GM23338 (cell line): ENCODE measurements at regions not wholly inside any gene's neighbourhood (a gene's known extent, or its start where the extent isn't known, plus 50 kb on each side); places are given as distances from the start of the nearest gene placed in this dataset.

Source experiments
- ATAC-seq: fragments of 200-7000 bp; cut with Tn5 transposase; 3 replicates; pipeline ENCODE4 v1.9.1; 2020
- DNase-seq: peaks from one replicate; pipeline ENCODE4 v3.0.0-alpha.2; 2015; ENCODE audit warnings: low spot score
- H2AFZ ChIP-seq: fragments of 200-600 bp; sonication (generic); 2 replicates; pipeline ENCODE4 v1.8.0; 2016; ENCODE audit warnings: antibody characterized with exemption, mild to moderate bottlenecking, moderate library complexity
- H3F3A ChIP-seq: fragments of 200-600 bp; sonication (generic); replicated peaks from 2 replicates; pipeline ENCODE4 v1.8.0; 2017; ENCODE audit warnings: antibody characterized with exemption, mixed run types, low read depth
- H3K27ac ChIP-seq: fragments of 200-600 bp; sonication (generic); 2 replicates; pipeline ENCODE4 v1.6.1; 2016; ENCODE audit warnings: low read depth
- H3K27me3 ChIP-seq: fragments of 200-600 bp; sonication (generic); 2 replicates; pipeline ENCODE4 v1.8.0; 2016; ENCODE audit warnings: mild to moderate bottlenecking, mixed run types, moderate library complexity; ENCODE audit not compliant: insufficient read depth
- H3K36me3 ChIP-seq: fragments of 200-600 bp; sonication (generic); 2 replicates; pipeline ENCODE4 v1.8.0; 2016; ENCODE audit warnings: mild to moderate bottlenecking; ENCODE audit not compliant: insufficient read depth
- H3K4me1 ChIP-seq: fragments of 200-600 bp; sonication (generic); 2 replicates; pipeline ENCODE4 v1.8.0; 2016; ENCODE audit warnings: mild to moderate bottlenecking, moderate library complexity; ENCODE audit not compliant: insufficient read depth
- H3K4me2 ChIP-seq: fragments of 200-600 bp; sonication (generic); 2 replicates; pipeline ENCODE4 v1.7.1; 2017; ENCODE audit warnings: mixed run types
- H3K4me3 ChIP-seq: fragments of 200-600 bp; sonication (generic); 2 replicates; pipeline ENCODE4 v1.6.1; 2016; ENCODE audit warnings: mixed run types
- H3K79me2 ChIP-seq: fragments of 200-600 bp; sonication (generic); replicated peaks from 2 replicates; pipeline ENCODE4 v1.8.0; 2017; ENCODE audit warnings: mild to moderate bottlenecking; ENCODE audit not compliant: insufficient read depth
- H3K9me2 ChIP-seq: fragments of 200-600 bp; sonication (generic); 2 replicates; pipeline ENCODE4 v1.8.0; 2017; ENCODE audit not compliant: insufficient read depth
- H4K20me1 ChIP-seq: fragments of 200-600 bp; sonication (generic); replicated peaks from 2 replicates; pipeline ENCODE4 v1.8.0; 2017; ENCODE audit warnings: mild to moderate bottlenecking; ENCODE audit not compliant: insufficient read depth
- H3K27ac Mint-ChIP-seq: 2 replicates; pipeline ENCODE4 v1.8.0; 2020; ENCODE audit warnings: inconsistent platforms, mild to moderate bottlenecking, moderate library complexity, mixed read lengths
- H3K27me3 Mint-ChIP-seq: 3 replicates; pipeline ENCODE4 v1.8.0; 2022; ENCODE audit warnings: low read depth, mild to moderate bottlenecking, moderate library complexity, mixed read lengths, inconsistent platforms; ENCODE audit not compliant: insufficient read depth, poor library complexity
- H3K36me3 Mint-ChIP-seq: 3 replicates; pipeline ENCODE4 v1.8.0; 2021; ENCODE audit warnings: low read depth, mild to moderate bottlenecking, inconsistent platforms, moderate library complexity, mixed read lengths
- H3K4me1 Mint-ChIP-seq: 3 replicates; pipeline ENCODE4 v1.8.0; 2020; ENCODE audit warnings: mild to moderate bottlenecking, inconsistent platforms, mixed read lengths
- H3K4me3 Mint-ChIP-seq: 3 replicates; pipeline ENCODE4 v1.8.0; 2021; ENCODE audit warnings: moderate library complexity, mild to moderate bottlenecking, inconsistent platforms, mixed read lengths
- H3K9me3 Mint-ChIP-seq: 3 replicates; pipeline ENCODE4 v1.8.0; 2020; ENCODE audit warnings: moderate library complexity, mild to moderate bottlenecking, inconsistent platforms, mixed read lengths
- CREB1 ChIP-seq: fragments of 250-450 bp; sonication (Bioruptor Pico); IDR thresholded peaks from 2 replicates; pipeline ENCODE4 v1.5.0; 2020; ENCODE audit warnings: low read depth, mild to moderate bottlenecking, moderate library complexity
- JUNB ChIP-seq: IDR thresholded peaks from one replicate; pipeline ENCODE4 v1.6.1; 2016; ENCODE audit warnings: antibody characterized with exemption; ENCODE audit not compliant: unreplicated experiment
- NANOG ChIP-seq: IDR thresholded peaks from 2 replicates; pipeline ENCODE4 v1.6.1; 2016; ENCODE audit warnings: antibody characterized with exemption, borderline replicate concordance
- POLR2AphosphoS5 ChIP-seq: IDR thresholded peaks from 2 replicates; pipeline ENCODE4 v1.6.1; 2016; ENCODE audit warnings: antibody characterized with exemption, low read depth
- STAT1 ChIP-seq: IDR thresholded peaks from one replicate; pipeline ENCODE4 v1.6.1; 2016; ENCODE audit warnings: antibody characterized with exemption; ENCODE audit not compliant: unreplicated experiment
- ZNF331 ChIP-seq: fragments of 250-450 bp; sonication (Bioruptor Pico); IDR thresholded peaks from 2 replicates; pipeline ENCODE4 v1.5.0; 2020; ENCODE audit warnings: low read depth, mild to moderate bottlenecking, moderate library complexity
- TF ChIP-seq, protein P1 (sequence below): fragments of 250-450 bp; sonication (Bioruptor Pico); IDR thresholded peaks from 2 replicates; pipeline ENCODE4 v1.5.0; 2020; ENCODE audit warnings: mild to moderate bottlenecking, moderate library complexity
- TF ChIP-seq, protein P2 (sequence below): IDR thresholded peaks from 2 replicates; pipeline ENCODE4 v1.6.1; 2016; ENCODE audit warnings: antibody characterized with exemption

GRCh38 chr1:94602316-94602715 is 60.8 kb upstream of the F3 start:
- H3K4me1 Mint-ChIP-seq: peaks cover 12% of the 10 kb centered on the region; the same call in 2 of the 3 replicates
- peak overlapping the region; percentile 58; the same call in 1 of the 2 replicates for H3K27ac Mint-ChIP-seq
- H3K36me3 ChIP-seq: no peaks in the 10 kb centered on the region
- no peaks in the 10 kb centered on the region for H3K9me3 Mint-ChIP-seq
- no peak overlapping the region for H3K4me2 ChIP-seq
- no peaks in the 10 kb centered on the region; the same call in 1 of the 2 replicates for H3K9me2 ChIP-seq
- TF ChIP-seq, protein P1, sequence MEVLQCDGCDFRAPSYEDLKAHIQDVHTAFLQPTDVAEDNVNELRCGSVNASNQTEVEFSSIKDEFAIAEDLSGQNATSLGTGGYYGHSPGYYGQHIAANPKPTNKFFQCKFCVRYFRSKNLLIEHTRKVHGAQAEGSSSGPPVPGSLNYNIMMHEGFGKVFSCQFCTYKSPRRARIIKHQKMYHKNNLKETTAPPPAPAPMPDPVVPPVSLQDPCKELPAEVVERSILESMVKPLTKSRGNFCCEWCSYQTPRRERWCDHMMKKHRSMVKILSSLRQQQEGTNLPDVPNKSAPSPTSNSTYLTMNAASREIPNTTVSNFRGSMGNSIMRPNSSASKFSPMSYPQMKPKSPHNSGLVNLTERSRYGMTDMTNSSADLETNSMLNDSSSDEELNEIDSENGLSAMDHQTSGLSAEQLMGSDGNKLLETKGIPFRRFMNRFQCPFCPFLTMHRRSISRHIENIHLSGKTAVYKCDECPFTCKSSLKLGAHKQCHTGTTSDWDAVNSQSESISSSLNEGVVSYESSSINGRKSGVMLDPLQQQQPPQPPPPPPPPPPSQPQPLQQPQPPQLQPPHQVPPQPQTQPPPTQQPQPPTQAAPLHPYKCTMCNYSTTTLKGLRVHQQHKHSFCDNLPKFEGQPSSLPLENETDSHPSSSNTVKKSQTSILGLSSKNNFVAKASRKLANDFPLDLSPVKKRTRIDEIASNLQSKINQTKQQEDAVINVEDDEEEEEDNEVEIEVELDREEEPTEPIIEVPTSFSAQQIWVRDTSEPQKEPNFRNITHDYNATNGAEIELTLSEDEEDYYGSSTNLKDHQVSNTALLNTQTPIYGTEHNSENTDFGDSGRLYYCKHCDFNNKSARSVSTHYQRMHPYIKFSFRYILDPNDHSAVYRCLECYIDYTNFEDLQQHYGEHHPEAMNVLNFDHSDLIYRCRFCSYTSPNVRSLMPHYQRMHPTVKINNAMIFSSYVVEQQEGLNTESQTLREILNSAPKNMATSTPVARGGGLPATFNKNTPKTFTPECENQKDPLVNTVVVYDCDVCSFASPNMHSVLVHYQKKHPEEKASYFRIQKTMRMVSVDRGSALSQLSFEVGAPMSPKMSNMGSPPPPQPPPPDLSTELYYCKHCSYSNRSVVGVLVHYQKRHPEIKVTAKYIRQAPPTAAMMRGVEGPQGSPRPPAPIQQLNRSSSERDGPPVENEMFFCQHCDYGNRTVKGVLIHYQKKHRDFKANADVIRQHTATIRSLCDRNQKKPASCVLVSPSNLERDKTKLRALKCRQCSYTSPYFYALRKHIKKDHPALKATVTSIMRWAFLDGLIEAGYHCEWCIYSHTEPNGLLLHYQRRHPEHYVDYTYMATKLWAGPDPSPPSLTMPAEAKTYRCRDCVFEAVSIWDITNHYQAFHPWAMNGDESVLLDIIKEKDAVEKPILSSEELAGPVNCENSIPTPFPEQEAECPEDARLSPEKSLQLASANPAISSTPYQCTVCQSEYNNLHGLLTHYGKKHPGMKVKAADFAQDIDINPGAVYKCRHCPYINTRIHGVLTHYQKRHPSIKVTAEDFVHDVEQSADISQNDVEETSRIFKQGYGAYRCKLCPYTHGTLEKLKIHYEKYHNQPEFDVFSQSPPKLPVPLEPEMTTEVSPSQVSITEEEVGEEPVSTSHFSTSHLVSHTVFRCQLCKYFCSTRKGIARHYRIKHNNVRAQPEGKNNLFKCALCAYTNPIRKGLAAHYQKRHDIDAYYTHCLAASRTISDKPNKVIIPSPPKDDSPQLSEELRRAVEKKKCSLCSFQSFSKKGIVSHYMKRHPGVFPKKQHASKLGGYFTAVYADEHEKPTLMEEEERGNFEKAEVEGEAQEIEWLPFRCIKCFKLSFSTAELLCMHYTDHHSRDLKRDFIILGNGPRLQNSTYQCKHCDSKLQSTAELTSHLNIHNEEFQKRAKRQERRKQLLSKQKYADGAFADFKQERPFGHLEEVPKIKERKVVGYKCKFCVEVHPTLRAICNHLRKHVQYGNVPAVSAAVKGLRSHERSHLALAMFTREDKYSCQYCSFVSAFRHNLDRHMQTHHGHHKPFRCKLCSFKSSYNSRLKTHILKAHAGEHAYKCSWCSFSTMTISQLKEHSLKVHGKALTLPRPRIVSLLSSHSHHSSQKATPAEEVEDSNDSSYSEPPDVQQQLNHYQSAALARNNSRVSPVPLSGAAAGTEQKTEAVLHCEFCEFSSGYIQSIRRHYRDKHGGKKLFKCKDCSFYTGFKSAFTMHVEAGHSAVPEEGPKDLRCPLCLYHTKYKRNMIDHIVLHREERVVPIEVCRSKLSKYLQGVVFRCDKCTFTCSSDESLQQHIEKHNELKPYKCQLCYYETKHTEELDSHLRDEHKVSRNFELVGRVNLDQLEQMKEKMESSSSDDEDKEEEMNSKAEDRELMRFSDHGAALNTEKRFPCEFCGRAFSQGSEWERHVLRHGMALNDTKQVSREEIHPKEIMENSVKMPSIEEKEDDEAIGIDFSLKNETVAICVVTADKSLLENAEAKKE (CRISPR knock-in tag): no peak
- TF ChIP-seq CREB1 (CRISPR knock-in tag) (no peak), ZNF331 (CRISPR knock-in tag) (no peak), STAT1 (no peak), JUNB (no peak), POLR2AphosphoS5 (no peak), NANOG (no peak)
- TF ChIP-seq, protein P2, sequence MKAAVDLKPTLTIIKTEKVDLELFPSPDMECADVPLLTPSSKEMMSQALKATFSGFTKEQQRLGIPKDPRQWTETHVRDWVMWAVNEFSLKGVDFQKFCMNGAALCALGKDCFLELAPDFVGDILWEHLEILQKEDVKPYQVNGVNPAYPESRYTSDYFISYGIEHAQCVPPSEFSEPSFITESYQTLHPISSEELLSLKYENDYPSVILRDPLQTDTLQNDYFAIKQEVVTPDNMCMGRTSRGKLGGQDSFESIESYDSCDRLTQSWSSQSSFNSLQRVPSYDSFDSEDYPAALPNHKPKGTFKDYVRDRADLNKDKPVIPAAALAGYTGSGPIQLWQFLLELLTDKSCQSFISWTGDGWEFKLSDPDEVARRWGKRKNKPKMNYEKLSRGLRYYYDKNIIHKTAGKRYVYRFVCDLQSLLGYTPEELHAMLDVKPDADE: no peak
- no peak overlapping the region for H3K27ac ChIP-seq
- no peaks in the 10 kb centered on the region for H3K79me2 ChIP-seq
- H3K4me3 Mint-ChIP-seq: no peak overlapping the region
- no peak for ATAC-seq
- no peaks in the 10 kb centered on the region for H3K4me1 ChIP-seq
- H3K27me3 Mint-ChIP-seq: no peaks in the 10 kb centered on the region
- DNase-seq: no peak
- no peaks in the 10 kb centered on the region for H4K20me1 ChIP-seq
- H3K27me3 ChIP-seq: no peaks in the 10 kb centered on the region
- H2AFZ ChIP-seq: peak overlapping the region; percentile 84; the same call in 1 of the 2 replicates
- 0 out of 2 replicates have a peak, but pooled peaks cover 3% of the 10 kb centered on the region for H3F3A ChIP-seq
- H3K4me3 ChIP-seq: no peak overlapping the region
- H3K36me3 Mint-ChIP-seq: no peaks in the 10 kb centered on the region; the same call in 2 of the 3 replicates
